ENCODE measurements at regions not wholly inside any gene's neighbourhood (a gene's known extent, or its start where the extent isn't known, plus 50 kb on each side); places are given as distances from the start of the nearest gene placed in this dataset.

- ChIA-PET CTCF (interaction anchor here (1.1 kb wide), 1 partner anchor 11 kb away, joined by 3 read pairs; no protein-coding TSS in a partner anchor), POLR2A (no interaction called here)
- 2% methylated on average over 2 of the region's 2 CpGs for WGBS (ENCODE audit: low lambda C conversion rate)
These were observed 239.7 kb downstream of the RAB28 start for GRCh38 chr4:13244444-13244843.

GRCh38 chr4:13243152-13243551 is 241.0 kb downstream of the RAB28 start:
- Histone ChIP-seq H3K9ac (no peak overlapping the region), H3K9me3 (0 out of 2 replicates have a peak, but pooled peaks cover 6% of the 10 kb centered on the region), H3K4me2 (no peak overlapping the region), H3K27ac (ENCODE audit: low read depth in 2 of 2, low read length in 1 of 2) (no peak overlapping the region), H3K27me3 (ENCODE audit: insufficient read depth) (no peaks in the 10 kb centered on the region), H3K36me3 (replicated peaks in 1 of 2; ENCODE audit: control insufficient read depth in 1 of 2, insufficient read depth in 2 of 2, low read length in 1 of 2) (no peaks in the 10 kb centered on the region), H3K4me3 (ENCODE audit: low read depth in 2 of 2, low read length in 1 of 2) (no peak overlapping the region), H3K9me2 (no peaks in the 10 kb centered on the region), H4K20me1 (ENCODE audit: insufficient read depth) (no peaks in the 10 kb centered on the region), H3K4me1 (ENCODE audit: control insufficient read depth in 1 of 2, insufficient read depth in 2 of 2, low read depth in 1 of 2, low read length in 1 of 2) (no peaks in the 10 kb centered on the region), H3F3A (replicated peaks; ENCODE audit: insufficient read depth) (no peaks in the 10 kb centered on the region), H2AFZ (ENCODE audit: low read depth) (no peak overlapping the region), H3K79me2 (ENCODE audit: insufficient read depth) (no peaks in the 10 kb centered on the region)
- DNase-seq = no peak
- ChIA-PET CTCF (no interaction called here), POLR2A (no interaction called here)
- TF ChIP-seq FOXJ3 (CRISPR knock-in tag; IDR thresholded peaks at IDR 0.05) (no peak), MAX (IDR thresholded peaks at IDR 0.05; ENCODE audit: low read depth) (no peak), RFX5 (IDR thresholded peaks at IDR 0.05; ENCODE audit: low read length) (no peak), EP300 (IDR thresholded peaks at IDR 0.05; ENCODE audit: borderline replicate concordance in 1 of 2, low read depth in 1 of 2, low read length in 1 of 2) (no peak), RCOR1 (IDR thresholded peaks at IDR 0.05; ENCODE audit: low read length) (no peak), REST (IDR thresholded peaks at IDR 0.05; ENCODE audit: low read depth, low read length) (no peak)

More at GRCh38 chr4:13244444-13244843, 239.7 kb downstream of the RAB28 start:
- Histone ChIP-seq H2AFZ (ENCODE audit: low read depth) (no peak overlapping the region), H3K9me2 (no peaks in the 10 kb centered on the region), H3K4me3 (ENCODE audit: low read depth in 2 of 2, low read length in 1 of 2) (no peak overlapping the region), H3K4me2 (no peak overlapping the region), H4K20me1 (ENCODE audit: insufficient read depth) (no peaks in the 10 kb centered on the region), H3K9me3 (0 out of 2 replicates have a peak, but pooled peaks cover 6% of the 10 kb centered on the region), H3K79me2 (ENCODE audit: insufficient read depth) (no peaks in the 10 kb centered on the region), H3K9ac (no peak overlapping the region), H3F3A (replicated peaks; ENCODE audit: insufficient read depth) (no peaks in the 10 kb centered on the region), H3K27ac (ENCODE audit: low read depth in 2 of 2, low read length in 1 of 2) (no peak overlapping the region), H3K36me3 (replicated peaks in 1 of 2; ENCODE audit: control insufficient read depth in 1 of 2, insufficient read depth in 2 of 2, low read length in 1 of 2) (no peaks in the 10 kb centered on the region), H3K4me1 (ENCODE audit: control insufficient read depth in 1 of 2, insufficient read depth in 2 of 2, low read depth in 1 of 2, low read length in 1 of 2) (no peaks in the 10 kb centered on the region), H3K27me3 (ENCODE audit: insufficient read depth) (no peaks in the 10 kb centered on the region)
- no peak for TF ChIP-seq FOSL2 (IDR thresholded peaks at IDR 0.05; ENCODE audit: borderline replicate concordance, low read depth)
- no peak for TF ChIP-seq USF2 (IDR thresholded peaks at IDR 0.05; ENCODE audit: borderline replicate concordance, low read depth, low read length)
- TF ChIP-seq POLR2AphosphoS5 (IDR thresholded peaks at IDR 0.05; ENCODE audit: low read depth, low read length) = no peak
- no peak for TF ChIP-seq JUND (IDR thresholded peaks at IDR 0.05)
- no peak for TF ChIP-seq SIN3A (IDR thresholded peaks at IDR 0.05; ENCODE audit: borderline replicate concordance, low read depth, low read length)
- TF ChIP-seq USF1 (IDR thresholded peaks at IDR 0.05; ENCODE audit: borderline replicate concordance, low read depth) = no peak
- TF ChIP-seq SMC3 (IDR thresholded peaks at IDR 0.05; ENCODE audit: low read depth, low read length) = no peak
- TF ChIP-seq RXRA (IDR thresholded peaks at IDR 0.05; ENCODE audit: borderline replicate concordance, low read depth) = no peak
- TF ChIP-seq IRF3 (IDR thresholded peaks at IDR 0.05; ENCODE audit: low read depth, low read length) = no peak
- TF ChIP-seq CHD2 (IDR thresholded peaks at IDR 0.05; ENCODE audit: low read length, partially characterized antibody) = no peak
- TF ChIP-seq TCF12 (IDR thresholded peaks at IDR 0.05) = no peak
- no peak for TF ChIP-seq FOXM1 (IDR thresholded peaks at IDR 0.05; ENCODE audit: low read depth)
- no peak for TF ChIP-seq YY1 (IDR thresholded peaks at IDR 0.05; ENCODE audit: low read depth)
- no peak for TF ChIP-seq NFIC (IDR thresholded peaks at IDR 0.05; ENCODE audit: borderline replicate concordance)
- TF ChIP-seq RFX5 (IDR thresholded peaks at IDR 0.05; ENCODE audit: low read length) = no peak
- no peak for TF ChIP-seq EZH2phosphoT487 (IDR thresholded peaks at IDR 0.05; ENCODE audit: borderline replicate concordance, low read depth)
- TF ChIP-seq MAX (IDR thresholded peaks at IDR 0.05; ENCODE audit: low read depth) = no peak
- no peak for TF ChIP-seq MXI1 (IDR thresholded peaks at IDR 0.05; ENCODE audit: low read depth, low read length)
- TF ChIP-seq NRF1 (IDR thresholded peaks at IDR 0.05; ENCODE audit: low read depth, low read length) = no peak
- no peak for TF ChIP-seq GATA2 (CRISPR knock-in tag; IDR thresholded peaks at IDR 0.05)
- no peak for DNase-seq
